Colonic mucosa (tissue), 4 donors: ENCODE measurements at regions not wholly inside any gene's neighbourhood (a gene's known extent, or its start where the extent isn't known, plus 50 kb on each side); places are given as distances from the start of the nearest gene placed in this dataset.

Source experiments
- DNase-seq: peaks from one replicate; pipeline ENCODE4 v3.0.0-alpha.2; 2020
- H3K27ac ChIP-seq: fragments of 200-600 bp; one replicate; pipeline ENCODE4 v1.8.0; 2021
- H3K27me3 ChIP-seq: fragments of 200-600 bp; one replicate; pipeline ENCODE4 v1.8.0; 2021
- H3K36me3 ChIP-seq: fragments of 200-600 bp; one replicate; pipeline ENCODE4 v1.8.0; 2021
- H3K4me1 ChIP-seq: fragments of 200-600 bp; one replicate; pipeline ENCODE4 v1.8.0; 2021; ENCODE audit warnings: mild to moderate bottlenecking
- H3K4me3 ChIP-seq: fragments of 200-600 bp; one replicate; pipeline ENCODE4 v1.8.0; 2021
- H3K9ac ChIP-seq, 2 donors: one replicate each; pipeline ENCODE4 v1.7.0; 2013; ENCODE audit warnings: control low read depth in 2 of 2, low read depth in 2 of 2, low read length in 2 of 2
- H3K9me3 ChIP-seq: fragments of 200-600 bp; one replicate; pipeline ENCODE4 v1.8.0; 2021
- intact Hi-C: fragments of 100-400 bp; cut with DNase I; formaldehyde crosslinking; loops from one replicate; pipeline ENCODE4 v1.14.1; 2022
- TF ChIP-seq, protein P1 (sequence below): fragments of 200-600 bp; IDR thresholded peaks from one replicate; pipeline ENCODE4 v1.8.0; 2022; ENCODE audit warnings: antibody characterized with exemption, mild to moderate bottlenecking
- donor health status: healthy.
- donor health status: DM: no; HTN: no; CAD: no.
- donor health status: DM: no; HTN: no; CAD: no.

DNA sequence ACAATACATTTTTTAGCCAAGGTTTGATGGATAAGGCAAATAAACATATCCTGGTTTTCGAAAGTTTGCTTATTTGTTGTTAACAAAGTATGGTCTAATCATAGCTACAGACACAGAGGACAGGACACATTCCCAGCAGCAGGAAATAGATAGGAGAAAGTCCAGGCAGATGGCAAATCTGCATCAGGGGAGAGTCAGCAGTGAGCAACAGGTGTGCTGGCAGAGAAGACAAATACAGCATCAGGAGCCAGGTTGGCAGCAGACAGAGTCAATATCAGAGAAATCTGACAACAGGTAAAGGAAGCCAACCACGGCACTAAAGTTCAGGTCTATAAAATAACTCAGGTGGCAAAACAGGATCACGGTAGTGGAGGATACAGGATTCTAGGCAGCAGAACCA, 210.7 kb upstream of the PTBP2 start:
- DNase-seq, result peak; percentile 28
- intact Hi-C loops, result no loop called here
- H3K9ac ChIP-seq, result no peak overlapping the region
- H3K9me3 ChIP-seq, result no peaks in the 10 kb centered on the region
- no peaks in the 10 kb centered on the region for H3K27me3 ChIP-seq
- no peaks in the 10 kb centered on the region for H3K4me1 ChIP-seq
- no peak overlapping the region for H3K27ac ChIP-seq
- TF ChIP-seq, protein P1, sequence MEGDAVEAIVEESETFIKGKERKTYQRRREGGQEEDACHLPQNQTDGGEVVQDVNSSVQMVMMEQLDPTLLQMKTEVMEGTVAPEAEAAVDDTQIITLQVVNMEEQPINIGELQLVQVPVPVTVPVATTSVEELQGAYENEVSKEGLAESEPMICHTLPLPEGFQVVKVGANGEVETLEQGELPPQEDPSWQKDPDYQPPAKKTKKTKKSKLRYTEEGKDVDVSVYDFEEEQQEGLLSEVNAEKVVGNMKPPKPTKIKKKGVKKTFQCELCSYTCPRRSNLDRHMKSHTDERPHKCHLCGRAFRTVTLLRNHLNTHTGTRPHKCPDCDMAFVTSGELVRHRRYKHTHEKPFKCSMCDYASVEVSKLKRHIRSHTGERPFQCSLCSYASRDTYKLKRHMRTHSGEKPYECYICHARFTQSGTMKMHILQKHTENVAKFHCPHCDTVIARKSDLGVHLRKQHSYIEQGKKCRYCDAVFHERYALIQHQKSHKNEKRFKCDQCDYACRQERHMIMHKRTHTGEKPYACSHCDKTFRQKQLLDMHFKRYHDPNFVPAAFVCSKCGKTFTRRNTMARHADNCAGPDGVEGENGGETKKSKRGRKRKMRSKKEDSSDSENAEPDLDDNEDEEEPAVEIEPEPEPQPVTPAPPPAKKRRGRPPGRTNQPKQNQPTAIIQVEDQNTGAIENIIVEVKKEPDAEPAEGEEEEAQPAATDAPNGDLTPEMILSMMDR, result no peak
- H3K36me3 ChIP-seq, result no peaks in the 10 kb centered on the region
- H3K4me3 ChIP-seq, result no peak overlapping the region

DNA sequence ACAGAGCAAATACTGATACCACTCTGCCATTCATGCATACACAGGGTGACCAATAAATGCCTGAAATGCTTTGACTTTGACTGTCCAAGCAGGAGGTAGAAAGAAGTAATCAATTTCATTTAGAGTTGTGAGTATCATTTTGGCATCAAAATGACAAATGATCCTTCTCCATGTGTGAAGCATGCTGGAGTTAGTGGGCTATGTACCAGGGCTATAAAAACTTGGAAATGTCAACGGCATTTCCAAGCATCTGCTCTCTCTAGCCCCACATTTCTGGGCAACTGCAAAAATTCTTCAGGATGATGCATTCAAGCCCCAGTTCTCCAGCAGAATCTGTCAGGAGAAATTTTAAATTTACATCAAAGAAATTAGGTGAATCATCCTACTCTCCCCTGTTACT, 208.4 kb upstream of the PTBP2 start:
- TF ChIP-seq, protein P1, result no peak
- intact Hi-C loops, result no loop called here

DNA sequence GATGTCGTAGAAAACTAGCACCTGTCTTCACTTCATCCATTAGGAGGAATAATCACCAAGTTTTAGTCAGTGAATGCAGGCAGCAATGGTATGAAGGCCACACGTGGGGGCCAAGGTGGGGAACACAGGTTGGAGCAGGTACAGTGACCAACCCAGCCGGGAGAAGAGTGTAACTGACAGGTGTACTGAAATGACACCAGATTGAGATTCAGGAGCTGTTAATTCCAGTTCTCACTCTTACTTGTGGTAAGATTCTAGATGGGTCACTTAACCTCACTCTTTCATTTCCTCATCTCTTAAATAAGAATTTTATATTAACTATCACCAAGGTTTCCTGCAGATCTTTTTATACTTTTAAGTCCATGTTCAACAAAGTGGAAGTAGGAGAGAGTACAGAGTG, 206.2 kb upstream of the PTBP2 start:
- intact Hi-C loops, result no loop called here
- Histone ChIP-seq H3K9me3 (no peaks in the 10 kb centered on the region), H3K4me1 (no peaks in the 10 kb centered on the region), H3K27ac (no peak overlapping the region), H3K9ac (no peak overlapping the region), H3K27me3 (no peaks in the 10 kb centered on the region), H3K36me3 (no peaks in the 10 kb centered on the region), H3K4me3 (no peak overlapping the region)
- TF ChIP-seq, protein P1, result no peak
- no peak for DNase-seq

More for the DNA sequence above, 208.4 kb upstream of the PTBP2 start:
- DNase-seq, result no peak
- Histone ChIP-seq H3K4me1 (no peaks in the 10 kb centered on the region), H3K9me3 (no peaks in the 10 kb centered on the region), H3K27ac (no peak overlapping the region), H3K27me3 (no peaks in the 10 kb centered on the region), H3K9ac (no peak overlapping the region), H3K4me3 (no peak overlapping the region), H3K36me3 (no peaks in the 10 kb centered on the region)

DNA sequence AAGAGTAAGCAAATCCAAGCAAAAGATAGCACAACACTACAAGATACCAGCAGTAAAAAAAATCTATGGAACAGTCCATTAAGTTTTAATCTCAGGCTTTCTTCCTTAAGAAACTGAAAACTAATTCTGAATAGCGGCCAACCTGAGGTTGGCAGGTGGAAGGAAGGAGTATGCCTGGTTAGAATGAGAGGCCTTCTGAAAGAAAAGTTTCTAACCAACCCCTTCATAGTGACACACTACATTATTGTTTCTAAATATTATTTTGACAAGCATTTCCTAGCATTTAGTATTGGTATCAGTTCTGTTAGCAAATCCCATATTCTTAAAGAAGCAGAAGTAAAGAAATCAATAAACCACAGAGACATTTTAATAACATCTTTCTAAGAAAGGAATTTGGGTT, 205.7 kb upstream of the PTBP2 start:
- intact Hi-C loops, result no loop called here
- no peak overlapping the region for H3K9ac ChIP-seq
- TF ChIP-seq, protein P1, result no peak
- H3K4me1 ChIP-seq, result no peaks in the 10 kb centered on the region
- H3K9me3 ChIP-seq, result no peaks in the 10 kb centered on the region
- no peaks in the 10 kb centered on the region for H3K27me3 ChIP-seq
- H3K27ac ChIP-seq, result no peak overlapping the region
- no peaks in the 10 kb centered on the region for H3K36me3 ChIP-seq
- no peak for DNase-seq
- no peak overlapping the region for H3K4me3 ChIP-seq

DNA sequence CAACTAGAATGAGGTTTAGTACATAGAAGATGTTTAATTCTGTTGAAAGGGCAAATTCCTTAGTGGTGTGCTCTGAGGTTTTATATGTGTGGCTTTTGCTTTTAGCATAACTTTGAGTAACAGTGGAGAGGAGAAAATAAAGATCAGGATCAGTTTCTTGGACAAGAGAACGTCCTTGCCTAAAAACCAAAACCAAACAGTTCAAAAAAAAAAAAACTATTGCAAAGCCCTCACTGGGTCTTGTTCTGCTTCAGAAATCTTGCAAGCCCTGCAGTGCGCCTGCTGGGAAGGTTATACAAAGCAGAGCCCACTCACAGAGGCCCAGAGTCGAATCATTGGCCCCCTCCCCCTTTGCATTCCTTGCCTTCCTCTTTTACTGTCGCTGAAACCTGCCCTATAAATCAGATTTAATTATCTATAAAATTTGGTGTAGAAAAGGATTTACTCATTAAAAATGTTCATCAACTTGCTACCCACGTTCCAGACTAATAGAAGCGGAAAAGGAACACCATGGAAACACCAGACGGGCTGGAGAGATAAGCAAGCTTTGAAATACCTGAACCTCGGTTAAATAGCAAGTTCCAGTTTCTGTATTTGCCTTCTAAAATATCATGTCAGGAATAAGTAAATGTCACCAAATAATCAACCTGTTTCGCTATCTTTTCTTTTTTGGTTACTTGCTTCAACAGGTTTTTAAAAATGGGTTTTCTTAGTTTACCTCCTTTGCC, 201.6 kb upstream of the PTBP2 start:
- no peak for DNase-seq
- no peak overlapping the region for H3K9ac ChIP-seq
- intact Hi-C loops, result no loop called here
- no peaks in the 10 kb centered on the region for H3K4me1 ChIP-seq
- no peaks in the 10 kb centered on the region for H3K9me3 ChIP-seq
- no peaks in the 10 kb centered on the region for H3K27me3 ChIP-seq
- no peaks in the 10 kb centered on the region for H3K36me3 ChIP-seq
- no peak overlapping the region for H3K27ac ChIP-seq
- H3K4me3 ChIP-seq, result no peak overlapping the region
- TF ChIP-seq, protein P1, result no peak
